ENCODE measurements at regions not wholly inside any gene's neighbourhood (a gene's known extent, or its start where the extent isn't known, plus 50 kb on each side); places are given as distances from the start of the nearest gene placed in this dataset.

DNA sequence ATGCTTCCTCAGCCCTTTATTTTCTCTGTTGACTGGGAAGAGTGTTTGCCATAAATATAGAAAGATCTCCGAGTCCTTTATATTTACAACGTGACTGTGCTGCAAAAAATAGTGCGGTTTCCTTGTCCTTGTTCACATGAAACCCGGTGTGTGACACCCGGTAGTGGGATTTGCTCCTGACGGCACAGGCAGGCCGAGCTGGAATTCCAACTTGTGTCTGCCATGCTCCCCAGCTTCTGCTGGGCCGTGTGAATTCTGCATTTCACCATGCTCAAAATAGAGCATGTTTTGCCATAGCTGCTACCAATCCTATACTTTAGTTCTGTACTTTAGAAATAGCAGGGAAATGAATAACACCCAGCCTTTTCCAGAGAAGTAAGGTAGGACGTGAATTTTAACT is 60.3 kb upstream of the PDE10A start:
- DNase-seq (ENCODE audit: low read depth in 2 of 2), result no peak

DNA sequence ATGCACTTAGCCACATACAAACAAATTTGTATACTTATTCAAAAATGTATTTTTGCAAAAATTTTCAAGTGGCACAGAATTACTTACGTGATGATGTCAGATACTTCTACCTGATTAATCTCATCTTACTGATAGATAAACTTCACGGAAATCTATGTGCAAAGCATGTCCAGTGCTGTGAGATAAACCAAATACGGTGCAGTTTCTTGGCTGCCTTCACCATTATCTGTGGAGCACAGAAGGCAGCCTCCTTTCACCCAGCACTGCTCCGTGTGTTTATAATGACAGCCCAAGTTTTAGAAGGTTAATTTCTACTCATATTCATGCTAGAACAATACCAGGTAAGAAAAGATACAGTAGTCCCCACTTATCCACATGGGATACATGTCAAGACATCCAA is 59.0 kb upstream of the PDE10A start:
- DNase-seq (ENCODE audit: low read depth in 2 of 2), result no peak

DNA sequence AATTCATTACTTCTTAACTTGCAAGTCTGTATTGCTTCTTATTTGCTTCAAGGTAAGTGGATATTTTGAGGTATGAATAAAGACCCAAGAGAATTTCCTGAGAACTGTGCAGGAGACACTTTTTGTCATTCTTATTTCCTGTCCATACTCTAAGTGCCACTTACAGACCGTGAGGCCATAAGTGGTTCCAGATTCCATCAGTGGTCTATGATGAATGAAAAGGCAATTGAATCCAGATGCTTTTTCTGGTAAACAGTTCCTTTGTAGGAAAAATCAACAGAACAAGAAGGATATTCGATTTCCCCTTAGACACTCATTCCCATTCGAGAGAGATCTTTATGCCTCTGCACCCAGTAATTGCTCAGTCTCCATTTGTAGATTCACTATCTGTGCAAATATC is 58.3 kb upstream of the PDE10A start:
- DNase-seq (ENCODE audit: low read depth in 2 of 2), result peak; percentile 8 to 12

DNA sequence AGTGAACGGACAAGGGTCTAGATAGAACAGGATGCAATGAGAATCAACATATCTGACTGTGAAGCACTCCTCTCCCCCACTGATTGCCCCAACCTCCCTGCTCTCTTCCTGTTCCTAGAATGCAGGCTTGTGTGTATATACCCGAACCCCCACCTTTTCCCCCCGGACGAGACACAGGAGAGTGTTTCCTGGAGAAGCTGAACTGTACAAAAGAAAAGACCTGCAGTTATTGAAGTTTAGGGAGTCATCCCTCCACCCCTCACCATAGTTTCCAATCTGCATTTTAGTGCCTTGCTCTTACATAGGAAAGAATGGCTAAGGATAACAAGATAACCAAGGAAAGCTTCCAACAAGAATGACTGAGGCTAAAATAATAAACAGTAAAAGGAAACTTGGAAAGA is 55.5 kb upstream of the PDE10A start:
- peak in 1 of 2 experiments; percentile 3 for DNase-seq (ENCODE audit: low read depth in 2 of 2)

DNA sequence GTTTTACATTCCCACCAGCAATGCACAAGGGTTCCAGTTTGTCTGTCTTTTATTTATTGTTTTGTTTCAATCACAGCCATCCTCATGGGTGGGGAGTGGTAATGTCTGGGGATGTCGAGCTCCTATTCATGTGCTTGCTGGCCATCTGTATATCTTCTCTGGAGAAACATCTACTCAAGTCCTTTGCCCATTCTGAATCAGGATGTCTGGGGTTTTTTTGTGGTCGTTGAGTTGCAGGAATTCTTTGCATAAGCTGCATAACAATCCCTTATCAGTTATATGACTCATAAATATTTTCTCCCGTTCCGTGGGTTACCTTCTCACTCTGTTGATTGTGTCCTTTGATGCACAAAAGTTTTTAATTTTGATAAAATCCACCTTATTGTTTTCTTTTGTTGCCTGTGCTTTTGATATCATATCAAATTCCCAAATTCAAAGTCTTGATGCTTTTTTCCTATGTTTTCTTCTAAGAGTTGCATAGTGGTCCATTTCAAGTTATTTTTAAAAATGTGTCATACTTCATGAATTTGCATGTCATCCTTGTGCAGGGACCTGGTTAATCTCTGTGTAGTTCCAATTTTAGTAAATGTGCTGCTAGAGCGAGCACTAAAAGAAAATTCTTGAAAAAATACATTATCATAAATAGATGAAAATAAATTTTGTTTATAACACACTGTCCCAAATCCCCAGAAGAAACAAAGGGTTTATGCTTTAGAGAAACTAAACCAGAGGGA is 54.9 kb upstream of the PDE10A start:
- no peak for DNase-seq (ENCODE audit: low read depth in 2 of 2)

DNA sequence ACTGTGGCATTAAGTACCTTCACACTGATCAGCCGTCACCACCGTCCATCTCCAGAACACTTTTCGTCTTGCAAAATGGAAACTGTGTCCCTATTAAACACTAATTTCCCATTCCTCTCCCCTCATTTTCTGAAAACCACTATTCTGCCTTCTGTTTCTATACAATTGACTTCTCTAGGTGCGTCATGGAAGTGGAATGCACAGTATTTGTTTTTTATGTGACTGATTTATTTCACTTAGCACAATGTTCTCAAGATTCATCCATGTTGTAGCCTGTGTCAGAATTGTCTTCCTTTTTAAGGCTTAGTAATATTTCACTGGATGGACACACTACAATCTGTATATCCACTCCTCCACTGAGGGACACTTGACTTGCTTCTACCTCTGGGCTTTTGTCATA is 53.8 kb upstream of the PDE10A start:
- no peak for DNase-seq (ENCODE audit: low read depth in 2 of 2)

DNA sequence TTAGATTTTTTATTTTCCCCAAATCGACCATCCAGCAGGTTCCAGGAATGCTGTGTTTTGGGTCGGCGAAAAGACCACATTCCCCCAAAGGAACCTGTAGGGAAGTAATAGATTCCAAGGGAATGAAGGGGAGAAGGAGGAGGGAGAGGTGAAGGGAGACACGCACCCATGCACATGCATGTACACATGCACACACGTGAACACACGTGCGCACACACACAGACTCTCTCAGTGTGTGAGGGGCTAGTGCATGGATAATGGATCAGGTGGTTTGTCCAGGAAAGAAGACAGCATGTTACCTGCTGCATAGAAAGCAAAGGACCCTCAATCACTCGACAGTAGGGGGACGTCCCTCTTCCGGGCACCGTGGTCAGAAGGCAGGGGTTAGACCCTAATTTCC is 52.4 kb upstream of the PDE10A start:
- DNase-seq (ENCODE audit: low read depth in 2 of 2), result no peak

DNA sequence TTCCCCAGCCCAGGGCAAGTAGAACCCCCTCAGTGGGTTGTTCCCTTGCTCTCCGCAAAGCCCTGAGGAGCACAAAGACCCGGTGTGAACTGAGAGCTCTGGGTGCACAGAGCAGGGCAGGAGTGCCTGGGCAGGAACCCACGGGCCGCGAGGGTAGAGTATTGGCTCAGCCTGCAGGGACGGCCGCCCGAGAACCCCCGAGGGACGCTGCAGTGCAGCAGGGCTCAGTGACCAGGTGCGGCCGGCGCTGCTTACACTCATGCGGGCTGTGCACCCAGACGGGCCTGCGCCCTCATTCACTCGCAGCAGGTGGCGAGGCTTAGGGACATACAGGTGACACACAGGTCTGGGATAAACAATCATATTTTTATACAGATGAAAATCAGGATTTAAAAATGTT is 51.9 kb upstream of the PDE10A start:
- no peak for DNase-seq (ENCODE audit: low read depth in 2 of 2)

DNA sequence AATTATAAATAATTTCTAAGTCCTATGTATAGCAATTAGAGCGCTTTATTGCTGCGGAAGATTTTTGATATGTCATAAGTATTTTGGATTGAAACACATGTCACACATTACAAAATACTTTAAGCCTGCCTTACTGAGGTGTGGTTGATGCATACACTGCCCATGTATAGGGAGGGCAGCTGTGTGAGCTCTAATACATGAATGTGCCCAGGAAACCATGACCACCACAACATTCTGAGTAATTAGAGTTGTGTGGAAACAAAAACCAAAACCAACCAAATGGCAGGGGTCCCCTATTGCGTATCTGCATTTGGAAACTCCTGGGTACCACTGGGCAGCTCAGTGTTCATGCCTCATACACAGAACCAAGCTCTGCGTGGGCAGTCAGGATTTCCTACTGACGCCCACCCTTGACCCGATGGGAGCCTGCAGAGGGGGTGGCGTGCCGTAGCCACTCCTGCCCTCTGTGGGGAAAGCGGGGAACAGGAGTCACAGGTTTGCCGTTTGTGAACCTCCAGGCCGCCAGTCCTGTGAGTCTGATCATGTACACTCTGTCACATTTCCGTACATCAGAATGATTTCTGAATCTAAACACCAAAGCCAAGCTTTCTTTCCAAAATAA is 50.9 kb upstream of the PDE10A start:
- DNase-seq (ENCODE audit: low read depth in 2 of 2), result no peak
